ENCODE measurements at regions not wholly inside any gene's neighbourhood (a gene's known extent, or its start where the extent isn't known, plus 50 kb on each side); places are given as distances from the start of the nearest gene placed in this dataset.

DNA sequence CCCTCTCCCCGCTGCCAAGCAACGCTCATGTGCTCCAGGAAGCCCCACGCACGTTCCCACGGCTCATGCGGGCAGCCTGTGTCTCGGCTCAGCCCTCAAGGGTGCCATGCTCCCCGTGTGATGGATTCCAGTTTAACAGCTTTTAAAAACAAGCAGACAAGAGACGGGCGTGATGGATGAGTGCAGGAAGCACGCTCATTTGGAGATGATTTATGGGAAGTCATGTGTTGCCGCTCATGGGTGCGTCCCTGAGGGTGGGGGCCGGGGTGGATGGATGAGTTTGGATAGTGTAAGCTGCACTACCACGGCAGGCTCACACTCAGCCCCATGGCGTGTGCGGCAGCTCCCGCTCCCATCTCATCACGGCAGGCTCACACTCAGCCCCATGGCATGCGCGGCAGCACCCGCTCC, 132.8 kb downstream of the RBFOX3 start:
- TF ChIP-seq, protein P1, sequence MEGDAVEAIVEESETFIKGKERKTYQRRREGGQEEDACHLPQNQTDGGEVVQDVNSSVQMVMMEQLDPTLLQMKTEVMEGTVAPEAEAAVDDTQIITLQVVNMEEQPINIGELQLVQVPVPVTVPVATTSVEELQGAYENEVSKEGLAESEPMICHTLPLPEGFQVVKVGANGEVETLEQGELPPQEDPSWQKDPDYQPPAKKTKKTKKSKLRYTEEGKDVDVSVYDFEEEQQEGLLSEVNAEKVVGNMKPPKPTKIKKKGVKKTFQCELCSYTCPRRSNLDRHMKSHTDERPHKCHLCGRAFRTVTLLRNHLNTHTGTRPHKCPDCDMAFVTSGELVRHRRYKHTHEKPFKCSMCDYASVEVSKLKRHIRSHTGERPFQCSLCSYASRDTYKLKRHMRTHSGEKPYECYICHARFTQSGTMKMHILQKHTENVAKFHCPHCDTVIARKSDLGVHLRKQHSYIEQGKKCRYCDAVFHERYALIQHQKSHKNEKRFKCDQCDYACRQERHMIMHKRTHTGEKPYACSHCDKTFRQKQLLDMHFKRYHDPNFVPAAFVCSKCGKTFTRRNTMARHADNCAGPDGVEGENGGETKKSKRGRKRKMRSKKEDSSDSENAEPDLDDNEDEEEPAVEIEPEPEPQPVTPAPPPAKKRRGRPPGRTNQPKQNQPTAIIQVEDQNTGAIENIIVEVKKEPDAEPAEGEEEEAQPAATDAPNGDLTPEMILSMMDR (IDR thresholded peaks at IDR 0.05) = no peak
- TF ChIP-seq POLR2A (IDR thresholded peaks at IDR 0.05) = no peak
